SK-N-MC (cell line): ENCODE measurements at regions not wholly inside any gene's neighbourhood (a gene's known extent, or its start where the extent isn't known, plus 50 kb on each side); places are given as distances from the start of the nearest gene placed in this dataset.
"Not testable (repeated sequence)": the region's sequence is repeated elsewhere in the genome, so short reads cannot be mapped to it uniquely, and the experiment has no call there.

Source experiments
- DNase-seq: peaks from one replicate; pipeline ENCODE4 v3.0.0-alpha.2; 2011; ENCODE audit warnings: low read depth, low spot score
- H3K27ac ChIP-seq: fragments of 200-600 bp; sonication (generic); 2 replicates; pipeline ENCODE4 v1.5.1; 2016; ENCODE audit warnings: mixed run types
- H3K36me3 ChIP-seq: fragments of 200-600 bp; sonication (generic); 2 replicates; pipeline ENCODE4 v1.6.1; 2017; ENCODE audit warnings: antibody characterized with exemption, low read length, mixed read lengths; ENCODE audit not compliant: insufficient read depth
- H3K4me3 ChIP-seq: fragments of 200-600 bp; sonication (generic); 2 replicates; pipeline ENCODE4 v1.5.1; 2016
- H3K9ac ChIP-seq: fragments of 200-600 bp; sonication (generic); 2 replicates; pipeline ENCODE4 v1.8.0; 2017; ENCODE audit warnings: mixed run types, mixed read lengths; ENCODE audit not compliant: insufficient read length
- H3K9me3 ChIP-seq: fragments of 200-600 bp; sonication (generic); 2 replicates; pipeline ENCODE4 v1.6.1; 2017; ENCODE audit warnings: low read depth, mild to moderate bottlenecking, antibody characterized with exemption, low read length, moderate library complexity, mixed read lengths
- EZH2 ChIP-seq: fragments of 200-600 bp; sonication (generic); IDR thresholded peaks from one replicate; pipeline ENCODE4 v1.6.1; 2017; ENCODE audit warnings: antibody characterized with exemption
- FOXP2 ChIP-seq: optimal IDR thresholded peaks from 2 replicates; pipeline ENCODE3; 2011; ENCODE audit warnings: mild to moderate bottlenecking, moderate library complexity; ENCODE audit not compliant: insufficient read depth; ENCODE audit errors: extremely low read length, control extremely low read depth
- POLR2AphosphoS5 ChIP-seq: IDR thresholded peaks from 2 replicates; pipeline ENCODE4 v1.6.1; 2012; ENCODE audit warnings: mild to moderate bottlenecking, low read depth, low read length, borderline replicate concordance

- peak overlapping the region; percentile 65; the same call in 1 of the 2 replicates for H3K4me3 ChIP-seq
- no peaks in the 10 kb centered on the region for H3K36me3 ChIP-seq
- no peak overlapping the region for H3K9ac ChIP-seq
- H3K27ac ChIP-seq = no peak overlapping the region
- no peak for DNase-seq
- TF ChIP-seq POLR2AphosphoS5 (peak; percentile 65; the same call in 1 of the 2 replicates), EZH2 (no peak)
- no peaks in the 10 kb centered on the region for H3K9me3 ChIP-seq
Observed at GRCh38 chr15:59791755-59792154, 102.6 kb upstream of the BNIP2 start.

- no peaks in the 10 kb centered on the region for H3K9me3 ChIP-seq
- no peak for DNase-seq
- no peak for TF ChIP-seq FOXP2
- no peak for TF ChIP-seq EZH2
- TF ChIP-seq POLR2AphosphoS5 = no peak
- H3K27ac ChIP-seq = no peak overlapping the region
- no peak overlapping the region for H3K4me3 ChIP-seq
- no peak overlapping the region for H3K9ac ChIP-seq
- no peaks in the 10 kb centered on the region for H3K36me3 ChIP-seq
Observed at GRCh38 chr15:59791079-59791478, 102.0 kb upstream of the BNIP2 start.

DNA sequence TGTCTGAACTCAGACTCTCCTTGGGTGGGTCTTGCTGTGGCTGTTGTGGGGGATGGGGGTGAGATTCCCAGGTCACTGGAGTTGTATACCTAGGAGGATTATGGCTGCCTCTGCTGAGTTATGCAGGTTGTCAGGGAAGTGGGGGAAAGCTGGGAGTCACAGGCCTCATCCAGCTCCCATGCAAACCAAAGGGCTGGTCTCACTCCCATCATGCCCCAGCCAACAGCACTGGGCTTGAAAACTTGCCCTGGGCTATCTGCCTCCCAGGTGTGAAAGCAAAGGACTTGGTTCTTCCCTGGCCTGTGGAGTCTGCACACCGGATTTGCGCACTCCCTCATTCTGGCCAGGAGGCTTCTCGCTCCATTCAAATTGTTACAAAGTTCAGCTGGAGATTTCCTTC lies 97.3 kb upstream of the BNIP2 start:
- H3K4me3 ChIP-seq, H3K9me3 ChIP-seq, H3K27ac ChIP-seq, H3K36me3 ChIP-seq, DNase-seq, H3K9ac ChIP-seq: not testable (repeated sequence)

DNA sequence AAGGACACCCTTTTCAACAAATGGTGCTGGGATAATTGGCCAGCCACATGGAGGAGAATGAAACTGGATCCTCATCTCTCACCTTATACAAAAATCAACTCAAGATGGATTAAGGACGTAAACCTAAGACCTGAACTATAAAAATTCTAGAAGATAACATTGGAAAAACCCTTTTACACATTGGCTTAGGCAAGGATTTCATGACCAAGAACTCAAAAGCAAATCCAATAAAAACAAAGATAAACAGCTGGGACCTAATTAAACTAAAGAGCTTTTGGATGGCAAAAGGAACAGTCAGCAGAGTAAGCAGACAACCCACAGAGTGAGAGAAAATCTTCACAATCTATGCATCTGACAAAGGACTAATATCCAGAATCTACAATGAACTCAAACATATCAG lies 96.9 kb upstream of the BNIP2 start:
- H3K36me3 ChIP-seq, H3K27ac ChIP-seq, H3K9ac ChIP-seq, DNase-seq, H3K9me3 ChIP-seq, H3K4me3 ChIP-seq: not testable (repeated sequence)

DNA sequence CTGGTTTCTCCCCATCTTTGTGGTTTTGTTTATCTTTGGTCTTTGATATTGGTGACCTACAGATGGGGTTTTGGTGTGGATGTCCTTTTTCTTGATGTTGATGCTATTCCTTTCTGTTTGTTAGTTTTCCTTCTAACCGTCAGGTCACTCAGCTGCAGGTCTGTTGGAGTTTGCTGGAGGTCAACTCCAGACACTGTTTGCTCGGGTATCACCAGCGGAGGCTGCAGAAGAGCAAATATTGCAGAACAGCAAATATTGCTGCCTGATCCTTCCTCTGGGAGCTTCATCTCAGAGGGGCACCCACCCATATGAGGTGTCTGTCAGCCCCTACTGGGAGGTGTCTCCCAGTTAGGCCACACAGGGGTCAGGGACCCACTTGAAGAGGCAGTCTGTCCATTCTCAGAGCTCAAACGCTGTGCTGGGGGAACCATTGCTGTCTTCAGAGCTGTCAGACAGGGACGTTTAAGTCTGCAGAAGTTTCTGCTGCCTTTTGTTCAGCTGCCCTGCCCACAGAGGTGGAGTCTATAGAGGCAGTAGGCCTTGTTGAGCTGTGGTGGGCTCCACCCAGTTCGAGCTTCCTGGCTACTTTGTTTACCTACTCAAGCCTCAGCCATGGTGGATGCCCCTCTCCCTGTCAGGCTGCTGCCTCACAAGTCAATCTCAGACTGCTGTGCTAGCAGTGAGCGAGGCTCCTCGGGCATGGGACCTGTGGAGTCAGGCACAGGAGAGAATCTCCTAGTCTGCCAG lies 94.8 kb upstream of the BNIP2 start:
- H3K27ac ChIP-seq, H3K36me3 ChIP-seq, H3K9me3 ChIP-seq, H3K9ac ChIP-seq, H3K4me3 ChIP-seq, DNase-seq: not testable (repeated sequence)

DNA sequence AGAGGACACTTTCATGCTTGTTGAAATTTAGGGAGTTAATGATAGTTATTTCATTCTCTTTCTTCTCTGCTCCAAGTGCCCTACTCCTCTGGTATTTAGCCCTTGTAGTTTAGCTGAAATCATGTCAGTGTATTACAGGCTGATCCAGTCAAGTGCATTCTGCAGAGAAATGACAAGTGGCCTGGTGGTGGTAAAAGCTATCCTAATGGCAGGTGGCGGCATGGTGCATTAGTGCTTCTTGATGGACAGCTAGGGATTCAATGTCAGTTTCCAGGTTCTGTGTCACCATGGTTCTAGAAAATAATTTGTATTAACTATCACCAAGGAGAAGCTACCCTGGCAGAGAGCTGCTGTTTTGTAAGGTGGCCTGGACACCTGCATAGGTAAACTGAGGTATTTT lies 90.0 kb upstream of the BNIP2 start:
- TF ChIP-seq FOXP2 (no peak), EZH2 (no peak), POLR2AphosphoS5 (no peak)
- Histone ChIP-seq H3K4me3 (no peak overlapping the region), H3K9ac (no peak overlapping the region), H3K27ac (no peak overlapping the region), H3K9me3 (no peaks in the 10 kb centered on the region), H3K36me3 (no peaks in the 10 kb centered on the region)
- no peak for DNase-seq

GRCh38 chr15:59764775-59765174 lies 75.7 kb upstream of the BNIP2 start:
- H3K36me3 ChIP-seq = no peaks in the 10 kb centered on the region
- no peak overlapping the region for H3K27ac ChIP-seq
- H3K9ac ChIP-seq = no peak overlapping the region
- no peak for DNase-seq
- TF ChIP-seq FOXP2 = no peak
- TF ChIP-seq EZH2 = no peak
- TF ChIP-seq POLR2AphosphoS5 = no peak
- no peak overlapping the region for H3K4me3 ChIP-seq
- no peaks in the 10 kb centered on the region for H3K9me3 ChIP-seq

GRCh38 chr15:59762558-59762957 lies 73.4 kb upstream of the BNIP2 start:
- DNase-seq = no peak
- TF ChIP-seq FOXP2 = no peak
- TF ChIP-seq EZH2 = no peak
- no peak for TF ChIP-seq POLR2AphosphoS5

GRCh38 chr15:59760256-59760655 lies 71.1 kb upstream of the BNIP2 start:
- not testable (repeated sequence) for H3K36me3 ChIP-seq, H3K9ac ChIP-seq, H3K4me3 ChIP-seq, H3K9me3 ChIP-seq, H3K27ac ChIP-seq, DNase-seq

More at GRCh38 chr15:59762558-59762957, 73.4 kb upstream of the BNIP2 start:
- H3K9me3 ChIP-seq = no peaks in the 10 kb centered on the region
- H3K36me3 ChIP-seq = no peaks in the 10 kb centered on the region
- H3K4me3 ChIP-seq = no peak overlapping the region
- H3K9ac ChIP-seq = no peak overlapping the region
- H3K27ac ChIP-seq = no peak overlapping the region
